ENCODE measurements at regions not wholly inside any gene's neighbourhood (a gene's known extent, or its start where the extent isn't known, plus 50 kb on each side); places are given as distances from the start of the nearest gene placed in this dataset.

GRCh38 chr7:46247664-46248063, 326.6 kb upstream of the IGFBP3 start (continued):
- no peak for TF ChIP-seq KDM4A (IDR thresholded peaks at IDR 0.05; ENCODE audit: low read depth, low read length, severe bottlenecking)
- no peak for TF ChIP-seq CHD2 (IDR thresholded peaks at IDR 0.05; ENCODE audit: low read length)
- no peak for TF ChIP-seq RFX5 (IDR thresholded peaks at IDR 0.05; ENCODE audit: borderline replicate concordance, low read depth, low read length)
- TF ChIP-seq TEAD4 (IDR thresholded peaks at IDR 0.05; ENCODE audit: low read depth, low read length) = no peak
- no peak for TF ChIP-seq CEBPB (IDR thresholded peaks at IDR 0.05; ENCODE audit: low read depth, low read length)
- TF ChIP-seq MAFK (IDR thresholded peaks at IDR 0.05; ENCODE audit: low read depth, low read length) = no peak
- TF ChIP-seq, protein P1, sequence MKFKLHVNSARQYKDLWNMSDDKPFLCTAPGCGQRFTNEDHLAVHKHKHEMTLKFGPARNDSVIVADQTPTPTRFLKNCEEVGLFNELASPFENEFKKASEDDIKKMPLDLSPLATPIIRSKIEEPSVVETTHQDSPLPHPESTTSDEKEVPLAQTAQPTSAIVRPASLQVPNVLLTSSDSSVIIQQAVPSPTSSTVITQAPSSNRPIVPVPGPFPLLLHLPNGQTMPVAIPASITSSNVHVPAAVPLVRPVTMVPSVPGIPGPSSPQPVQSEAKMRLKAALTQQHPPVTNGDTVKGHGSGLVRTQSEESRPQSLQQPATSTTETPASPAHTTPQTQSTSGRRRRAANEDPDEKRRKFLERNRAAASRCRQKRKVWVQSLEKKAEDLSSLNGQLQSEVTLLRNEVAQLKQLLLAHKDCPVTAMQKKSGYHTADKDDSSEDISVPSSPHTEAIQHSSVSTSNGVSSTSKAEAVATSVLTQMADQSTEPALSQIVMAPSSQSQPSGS (IDR thresholded peaks at IDR 0.05; ENCODE audit: low read length) = no peak
- no peak for TF ChIP-seq JUN (IDR thresholded peaks at IDR 0.05; ENCODE audit: low read depth, low read length)
- no peak for TF ChIP-seq KDM1A (IDR thresholded peaks at IDR 0.05; ENCODE audit: borderline replicate concordance, low read length)
- TF ChIP-seq POLR2A (IDR thresholded peaks at IDR 0.05; ENCODE audit: control extremely low read depth in 1 of 2, low read depth in 2 of 2, low read length in 2 of 2) = no peak
- TF ChIP-seq EGR1 (IDR thresholded peaks at IDR 0.05; ENCODE audit: borderline replicate concordance, low read depth, low read length) = no peak
- TF ChIP-seq HDAC6 (IDR thresholded peaks at IDR 0.05; ENCODE audit: low read depth, low read length) = no peak
- TF ChIP-seq CREB1 (IDR thresholded peaks at IDR 0.05) = no peak
- TF ChIP-seq RXRA (IDR thresholded peaks at IDR 0.05; ENCODE audit: insufficient read depth, low read depth, low read length) = no peak

Data from H1 (cell line).